Right atrium auricular region (tissue), 2 donors: ENCODE measurements at regions not wholly inside any gene's neighbourhood (a gene's known extent, or its start where the extent isn't known, plus 50 kb on each side); places are given as distances from the start of the nearest gene placed in this dataset.

Experiments used
- DNase-seq: peaks from one replicate; pipeline ENCODE4 v3.0.0-alpha.2; 2019; ENCODE audit warnings: low spot score
- H3K27ac ChIP-seq, 2 donors: fragments of 200-600 bp; sonication (generic); 1 replicate in 1 of 2; 2 replicates in 1 of 2; pipeline ENCODE4 v1.5.1; 2016 to 2019
- H3K27me3 ChIP-seq, 2 donors: fragments of 200-600 bp; sonication (generic); one replicate each; pipeline versions ENCODE4 v1.5.1 to v1.6.0; 2017 to 2019
- H3K36me3 ChIP-seq: fragments of 200-600 bp; sonication (generic); one replicate; pipeline ENCODE4 v1.5.1; 2016
- H3K4me1 ChIP-seq, 2 donors: fragments of 200-600 bp; sonication (generic); one replicate each; pipeline versions ENCODE4 v1.5.1 to v1.6.0; 2017 to 2019
- H3K4me3 ChIP-seq, 2 donors: fragments of 200-600 bp; sonication (generic); 1 replicate in 1 of 2; 2 replicates in 1 of 2; pipeline ENCODE4 v1.5.1; 2017 to 2019; ENCODE audit warnings: mild to moderate bottlenecking in 1 of 2, moderate library complexity in 1 of 2
- H3K9me3 ChIP-seq, 2 donors: fragments of 200-600 bp; sonication (generic); one replicate each; pipeline ENCODE4 v1.5.1; 2019
- CTCF ChIP-seq, 2 donors: fragments of 200-600 bp; sonication (generic); IDR thresholded peaks; one replicate each; pipeline ENCODE4 v1.5.1; 2019; ENCODE audit warnings: antibody characterized with exemption in 2 of 2

- Histone ChIP-seq H3K4me3 (no peak overlapping the region), H3K9me3 (no peaks in the 10 kb centered on the region)
- TF ChIP-seq CTCF (IDR thresholded peaks at IDR 0.05), result no peak
Measured at GRCh38 chr10:91167406-91167805, 53.1 kb upstream of the PCGF5 start.

GRCh38 chr10:91170418-91170817 is 50.0 kb upstream of the PCGF5 start:
- Histone ChIP-seq H3K27me3 (no peaks in the 10 kb centered on the region), H3K4me1 (peaks cover 0 to 12% of the 10 kb centered on the region in 2 donors), H3K36me3 (no peaks in the 10 kb centered on the region), H3K27ac (no peak overlapping the region), H3K9me3 (no peaks in the 10 kb centered on the region), H3K4me3 (no peak overlapping the region)
- TF ChIP-seq CTCF (IDR thresholded peaks at IDR 0.05), result no peak
- no peak for DNase-seq

More at GRCh38 chr10:91167406-91167805, 53.1 kb upstream of the PCGF5 start:
- Histone ChIP-seq H3K27me3 (no peaks in the 10 kb centered on the region), H3K36me3 (no peaks in the 10 kb centered on the region), H3K4me1 (peaks cover 0 to 23% of the 10 kb centered on the region in 2 donors), H3K27ac (no peak overlapping the region)
- no peak for DNase-seq
